Muscle of back (tissue), 3 donors: ENCODE measurements at regions not wholly inside any gene's neighbourhood (a gene's known extent, or its start where the extent isn't known, plus 50 kb on each side); places are given as distances from the start of the nearest gene placed in this dataset.

ENCODE experiments used
- DNase-seq, 3 donors: peaks; one replicate each; pipeline versions ENCODE4 v3.0.0 to v3.0.0-alpha.2; 2013

GRCh38 chr12:24415934-24416333, 466.5 kb upstream of the SOX5 start:
- DNase-seq, result no peak

GRCh38 chr12:24414480-24414879, 465.0 kb upstream of the SOX5 start:
- DNase-seq, result no peak

- DNase-seq, result no peak
Measured at GRCh38 chr12:24411948-24412347, 462.5 kb upstream of the SOX5 start.

GRCh38 chr12:24409868-24410267, 460.4 kb upstream of the SOX5 start:
- no peak for DNase-seq

- no peak for DNase-seq
Measured at GRCh38 chr12:24408305-24408704, 458.8 kb upstream of the SOX5 start.

- no peak for DNase-seq
Measured at GRCh38 chr12:24407884-24408283, 458.4 kb upstream of the SOX5 start.

GRCh38 chr12:24404086-24404815, 454.8 kb upstream of the SOX5 start:
- no peak for DNase-seq

GRCh38 chr12:24400533-24400932, 451.1 kb upstream of the SOX5 start:
- DNase-seq, result no peak

GRCh38 chr12:24398605-24399004, 449.1 kb upstream of the SOX5 start:
- no peak for DNase-seq

- no peak for DNase-seq
Measured at GRCh38 chr12:24396224-24396623, 446.8 kb upstream of the SOX5 start.

- no peak for DNase-seq
Measured at GRCh38 chr12:24394246-24394645, 444.8 kb upstream of the SOX5 start.

GRCh38 chr12:24393071-24393470, 443.6 kb upstream of the SOX5 start:
- DNase-seq, result no peak

- DNase-seq, result no peak
Measured at GRCh38 chr12:24389394-24389793, 439.9 kb upstream of the SOX5 start.

- no peak for DNase-seq
Measured at GRCh38 chr12:24387381-24387780, 437.9 kb upstream of the SOX5 start.

GRCh38 chr12:24386836-24387235, 437.4 kb upstream of the SOX5 start:
- DNase-seq, result no peak

- no peak for DNase-seq
Measured at GRCh38 chr12:24381790-24382189, 432.3 kb upstream of the SOX5 start.

GRCh38 chr12:24379861-24380521, 430.5 kb upstream of the SOX5 start:
- DNase-seq, result no peak

- no peak for DNase-seq
Measured at GRCh38 chr12:24379433-24379832, 430.0 kb upstream of the SOX5 start.

- DNase-seq, result peak in 2 of 3 donors; percentile 7 to 17
Measured at GRCh38 chr12:24378548-24379407, 429.3 kb upstream of the SOX5 start.

GRCh38 chr12:24374452-24374851, 425.0 kb upstream of the SOX5 start:
- no peak for DNase-seq

GRCh38 chr12:24373004-24373403, 423.5 kb upstream of the SOX5 start:
- DNase-seq, result no peak

- no peak for DNase-seq
Measured at GRCh38 chr12:24366514-24366913, 417.0 kb upstream of the SOX5 start.

- no peak for DNase-seq
Measured at GRCh38 chr12:24364921-24365320, 415.5 kb upstream of the SOX5 start.
